ENCODE measurements at regions not wholly inside any gene's neighbourhood (a gene's known extent, or its start where the extent isn't known, plus 50 kb on each side); places are given as distances from the start of the nearest gene placed in this dataset.

DNA sequence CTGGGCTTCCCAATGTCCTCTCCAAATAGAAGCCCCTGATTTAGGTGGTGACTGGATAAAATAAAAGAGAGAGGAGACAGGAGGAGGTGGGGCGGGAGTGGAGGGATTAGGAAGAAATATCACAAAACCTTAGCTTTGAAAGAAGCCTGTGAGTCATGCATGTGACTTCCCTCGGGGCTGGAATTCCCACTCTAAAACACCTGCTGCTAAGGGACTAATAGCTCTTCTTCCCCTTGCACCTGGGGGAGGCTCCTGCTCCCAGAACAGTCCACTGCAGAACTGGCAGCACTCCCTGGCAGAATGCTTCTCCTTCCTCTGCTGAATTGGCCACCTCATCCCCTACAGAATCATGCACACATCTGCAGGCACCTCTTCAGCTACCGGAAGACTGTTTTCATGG lies 207.2 kb downstream of the ATG4C start:
- WGBS, 4 donors, result 58 to 69% (median 64%) methylated on average over 3 of the region's 3 CpGs
- peaks cover 0 to 17% (median 0%) of the 10 kb centered on the region in 9 donors for H3K27me3 ChIP-seq

DNA sequence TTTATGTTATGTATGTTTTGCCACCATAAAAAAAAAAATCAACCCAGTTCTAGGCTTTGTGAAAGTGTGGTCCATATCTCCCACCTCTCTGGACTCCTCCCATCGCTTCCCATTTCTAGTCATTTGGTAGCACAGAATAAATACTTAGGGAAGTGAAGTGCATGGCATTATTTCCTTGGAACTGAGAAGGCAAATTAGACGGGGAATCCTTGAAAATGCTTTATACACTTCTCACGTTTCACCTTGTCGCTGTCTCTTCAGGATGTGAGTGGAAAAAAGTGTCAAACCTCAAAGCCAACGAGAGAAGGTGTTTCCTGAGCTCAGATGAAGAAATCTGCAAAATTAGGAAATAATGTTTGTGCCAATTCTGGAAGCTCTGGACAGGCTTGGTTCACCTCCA lies 209.9 kb downstream of the ATG4C start:
- DNase-seq, result no peak
- WGBS, 4 donors, result 66 to 77% (median 70%) methylated on average over 5 of the region's 5 CpGs
- TF ChIP-seq, protein P1, sequence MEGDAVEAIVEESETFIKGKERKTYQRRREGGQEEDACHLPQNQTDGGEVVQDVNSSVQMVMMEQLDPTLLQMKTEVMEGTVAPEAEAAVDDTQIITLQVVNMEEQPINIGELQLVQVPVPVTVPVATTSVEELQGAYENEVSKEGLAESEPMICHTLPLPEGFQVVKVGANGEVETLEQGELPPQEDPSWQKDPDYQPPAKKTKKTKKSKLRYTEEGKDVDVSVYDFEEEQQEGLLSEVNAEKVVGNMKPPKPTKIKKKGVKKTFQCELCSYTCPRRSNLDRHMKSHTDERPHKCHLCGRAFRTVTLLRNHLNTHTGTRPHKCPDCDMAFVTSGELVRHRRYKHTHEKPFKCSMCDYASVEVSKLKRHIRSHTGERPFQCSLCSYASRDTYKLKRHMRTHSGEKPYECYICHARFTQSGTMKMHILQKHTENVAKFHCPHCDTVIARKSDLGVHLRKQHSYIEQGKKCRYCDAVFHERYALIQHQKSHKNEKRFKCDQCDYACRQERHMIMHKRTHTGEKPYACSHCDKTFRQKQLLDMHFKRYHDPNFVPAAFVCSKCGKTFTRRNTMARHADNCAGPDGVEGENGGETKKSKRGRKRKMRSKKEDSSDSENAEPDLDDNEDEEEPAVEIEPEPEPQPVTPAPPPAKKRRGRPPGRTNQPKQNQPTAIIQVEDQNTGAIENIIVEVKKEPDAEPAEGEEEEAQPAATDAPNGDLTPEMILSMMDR (IDR thresholded peaks at IDR 0.05), result no peak
- TF ChIP-seq POLR2A (IDR thresholded peaks at IDR 0.05), result no peak
- Histone ChIP-seq H3K36me3 (no peaks in the 10 kb centered on the region), H3K4me1 (no peaks in the 10 kb centered on the region), H3K27me3 (peaks cover 0 to 20% (median 2%) of the 10 kb centered on the region in 9 donors), H3K9me3 (no peaks in the 10 kb centered on the region), H3K4me3 (no peak overlapping the region), H3K27ac (no peak overlapping the region)
- intact Hi-C loops (cut with DNase I), result no loop called here
- ATAC-seq, result no peak

More for the DNA sequence above, 207.2 kb downstream of the ATG4C start:
- intact Hi-C loops (cut with DNase I), result no loop called here
- Histone ChIP-seq H3K36me3 (no peaks in the 10 kb centered on the region), H3K4me3 (no peak overlapping the region), H3K4me1 (no peaks in the 10 kb centered on the region), H3K9me3 (no peaks in the 10 kb centered on the region), H3K27ac (no peak overlapping the region)
- TF ChIP-seq, protein P1 (IDR thresholded peaks at IDR 0.05), result no peak
- TF ChIP-seq POLR2A (IDR thresholded peaks at IDR 0.05), result no peak
- no peak for ATAC-seq
- DNase-seq, result no peak

DNA sequence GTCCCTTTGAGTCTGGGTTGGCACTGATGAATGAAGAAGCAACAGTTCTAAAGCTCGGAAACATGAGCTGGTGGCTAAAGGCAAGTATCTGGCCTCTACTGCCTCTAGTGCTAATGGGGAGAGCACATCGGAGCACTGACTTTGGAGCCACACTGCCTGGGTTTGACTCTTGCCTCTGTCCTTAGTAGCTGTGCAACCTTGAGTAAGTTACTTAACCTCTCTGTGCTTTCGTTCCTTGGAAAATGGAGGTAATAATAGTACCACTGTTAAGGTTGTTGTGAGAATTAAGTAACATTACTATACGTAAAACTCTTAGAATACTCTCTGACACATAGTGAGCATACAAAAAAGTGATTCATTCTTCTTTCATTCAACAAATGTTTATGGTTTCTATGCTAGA lies 211.2 kb downstream of the ATG4C start:
- intact Hi-C loops (cut with DNase I), result no loop called here

DNA sequence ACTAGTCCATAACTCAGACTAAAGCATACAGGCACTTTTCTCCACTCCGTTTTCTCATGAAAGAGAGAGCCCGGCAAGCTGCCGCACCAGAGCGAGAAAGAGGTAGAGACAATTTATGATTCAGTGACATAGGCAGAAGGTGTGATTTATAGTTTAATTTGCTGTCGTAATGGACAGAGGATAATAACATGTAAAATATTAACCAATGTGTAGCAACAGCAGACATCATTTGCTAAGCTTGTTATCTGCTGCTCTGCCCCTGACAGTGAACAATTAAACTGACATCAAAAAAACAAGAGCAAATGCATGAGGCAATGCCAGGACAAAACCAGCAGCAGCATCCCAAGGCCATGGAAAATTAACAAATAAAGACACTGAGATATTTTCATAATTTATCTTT lies 214.0 kb downstream of the ATG4C start:
- TF ChIP-seq, protein P1 (IDR thresholded peaks at IDR 0.05), result no peak

More for the DNA sequence above, 211.2 kb downstream of the ATG4C start:
- H3K9me3 ChIP-seq, result no peaks in the 10 kb centered on the region
- no peaks in the 10 kb centered on the region for H3K36me3 ChIP-seq
- H3K4me3 ChIP-seq, result no peak overlapping the region
- H3K27ac ChIP-seq, result no peak overlapping the region
- WGBS, 4 donors, result 68 to 88% (median 74%) methylated on average over 4 of the region's 4 CpGs
- DNase-seq (no peak), ATAC-seq (no peak)
- peaks cover 0 to 32% (median 3%) of the 10 kb centered on the region in 9 donors for H3K27me3 ChIP-seq
- H3K4me1 ChIP-seq, result no peaks in the 10 kb centered on the region
- TF ChIP-seq, protein P1 (IDR thresholded peaks at IDR 0.05), result no peak

More for the DNA sequence above, 214.0 kb downstream of the ATG4C start:
- intact Hi-C loops (cut with DNase I), result no loop called here
- Histone ChIP-seq H3K4me3 (no peak overlapping the region), H3K27me3 (peaks cover 0 to 38% (median 4%) of the 10 kb centered on the region in 9 donors), H3K9me3 (no peaks in the 10 kb centered on the region), H3K36me3 (no peaks in the 10 kb centered on the region), H3K4me1 (no peaks in the 10 kb centered on the region), H3K27ac (no peak overlapping the region)
- no peak for DNase-seq
- WGBS, 4 donors, result 86 to 88% (median 86%) methylated on average over 5 of the region's 5 CpGs
- ATAC-seq, result no peak
